ENCODE measurements at regions not wholly inside any gene's neighbourhood (a gene's known extent, or its start where the extent isn't known, plus 50 kb on each side); places are given as distances from the start of the nearest gene placed in this dataset.
"Not testable (repeated sequence)": the region's sequence is repeated elsewhere in the genome, so short reads cannot be mapped to it uniquely, and the experiment has no call there.

DNA sequence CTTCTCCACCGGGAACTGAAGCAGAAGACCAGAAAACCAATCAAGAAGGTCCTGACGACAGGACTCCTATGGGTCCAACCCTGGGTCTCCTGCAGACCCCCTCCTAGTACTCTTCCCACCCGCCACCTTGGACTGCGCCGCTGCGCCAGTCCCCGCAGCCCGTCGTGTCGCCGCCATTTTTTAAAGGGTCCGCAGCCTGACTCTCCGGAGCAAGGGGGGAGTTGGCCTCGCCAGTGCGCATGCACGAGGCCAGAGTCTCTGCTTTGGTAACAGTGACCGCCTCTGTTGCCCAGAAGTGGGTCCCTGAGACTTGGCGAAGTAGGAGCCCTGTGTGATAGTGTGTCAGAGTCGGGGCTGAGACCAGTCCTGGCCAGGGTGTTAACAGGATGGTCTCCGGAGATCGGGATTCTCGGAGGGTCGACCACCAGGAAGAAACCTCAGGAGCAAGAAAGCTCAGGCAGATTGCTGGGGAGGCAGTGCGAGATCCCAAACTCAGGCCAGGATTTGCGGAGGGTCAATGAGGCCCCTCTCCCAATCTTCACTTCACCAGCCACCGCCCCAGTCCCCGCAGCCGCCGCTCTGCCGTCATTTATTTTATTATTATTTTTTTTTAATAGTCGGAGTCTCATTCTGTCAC is 612.5 kb downstream of the KCNJ18 start:
- DNase-seq (ENCODE audit: low read depth, low spot score), result no peak
- peaks cover 3% of the 10 kb centered on the region for H3K36me3 Mint-ChIP-seq (ENCODE audit: low read depth)
- no peaks in the 10 kb centered on the region for H3K27me3 Mint-ChIP-seq (ENCODE audit: low read depth)
- no peaks in the 10 kb centered on the region for H3K4me1 Mint-ChIP-seq
- no peak overlapping the region for H3K27ac Mint-ChIP-seq (ENCODE audit: unreplicated experiment)
- H3K4me3 Mint-ChIP-seq, result no peak overlapping the region
- peaks cover 3% of the 10 kb centered on the region for H3K9me3 Mint-ChIP-seq
- TF ChIP-seq, protein P1, sequence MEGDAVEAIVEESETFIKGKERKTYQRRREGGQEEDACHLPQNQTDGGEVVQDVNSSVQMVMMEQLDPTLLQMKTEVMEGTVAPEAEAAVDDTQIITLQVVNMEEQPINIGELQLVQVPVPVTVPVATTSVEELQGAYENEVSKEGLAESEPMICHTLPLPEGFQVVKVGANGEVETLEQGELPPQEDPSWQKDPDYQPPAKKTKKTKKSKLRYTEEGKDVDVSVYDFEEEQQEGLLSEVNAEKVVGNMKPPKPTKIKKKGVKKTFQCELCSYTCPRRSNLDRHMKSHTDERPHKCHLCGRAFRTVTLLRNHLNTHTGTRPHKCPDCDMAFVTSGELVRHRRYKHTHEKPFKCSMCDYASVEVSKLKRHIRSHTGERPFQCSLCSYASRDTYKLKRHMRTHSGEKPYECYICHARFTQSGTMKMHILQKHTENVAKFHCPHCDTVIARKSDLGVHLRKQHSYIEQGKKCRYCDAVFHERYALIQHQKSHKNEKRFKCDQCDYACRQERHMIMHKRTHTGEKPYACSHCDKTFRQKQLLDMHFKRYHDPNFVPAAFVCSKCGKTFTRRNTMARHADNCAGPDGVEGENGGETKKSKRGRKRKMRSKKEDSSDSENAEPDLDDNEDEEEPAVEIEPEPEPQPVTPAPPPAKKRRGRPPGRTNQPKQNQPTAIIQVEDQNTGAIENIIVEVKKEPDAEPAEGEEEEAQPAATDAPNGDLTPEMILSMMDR (conservative IDR thresholded peaks at IDR 0.05), result no peak

- Mint-ChIP-seq H3K4me3 (no peak overlapping the region), H3K36me3 (ENCODE audit: low read depth) (peaks cover 7% of the 10 kb centered on the region), H3K27ac (ENCODE audit: unreplicated experiment) (no peak overlapping the region), H3K27me3 (ENCODE audit: low read depth) (no peaks in the 10 kb centered on the region), H3K9me3 (peaks cover 8% of the 10 kb centered on the region), H3K4me1 (no peaks in the 10 kb centered on the region)
- no peak for DNase-seq (ENCODE audit: low read depth, low spot score)
- TF ChIP-seq, protein P1 (conservative IDR thresholded peaks at IDR 0.05), result no peak
Observed at GRCh38 chr17:22305356-22306071, 613.2 kb downstream of the KCNJ18 start.

DNA sequence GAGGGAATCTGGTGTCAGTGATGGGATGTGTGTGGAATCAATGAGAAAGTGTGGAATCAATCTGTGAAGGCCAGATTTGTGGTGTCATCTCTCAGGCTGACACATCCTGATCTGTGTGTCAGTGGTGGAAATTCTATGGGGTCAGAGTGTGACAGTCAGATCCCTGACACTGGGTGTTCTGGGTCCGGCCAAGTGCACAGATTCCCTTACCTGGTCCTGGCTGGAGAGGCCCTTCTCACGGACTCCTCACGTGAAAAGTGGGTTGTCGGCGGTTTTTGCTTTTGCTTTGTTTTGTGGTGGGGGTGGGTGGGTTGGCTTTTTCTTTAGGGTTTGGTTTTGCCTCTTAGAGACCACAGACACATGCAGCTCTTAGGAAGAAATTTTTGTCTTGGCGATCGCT is 618.0 kb downstream of the KCNJ18 start:
- DNase-seq (ENCODE audit: low read depth, low spot score); H3K36me3 Mint-ChIP-seq (ENCODE audit: low read depth); H3K4me1 Mint-ChIP-seq; H3K27me3 Mint-ChIP-seq (ENCODE audit: low read depth); H3K4me3 Mint-ChIP-seq; H3K27ac Mint-ChIP-seq (ENCODE audit: unreplicated experiment); H3K9me3 Mint-ChIP-seq: not testable (repeated sequence)

- Mint-ChIP-seq H3K4me3 (no peak overlapping the region), H3K36me3 (ENCODE audit: low read depth) (peaks cover 7% of the 10 kb centered on the region), H3K27ac (ENCODE audit: unreplicated experiment) (no peak overlapping the region), H3K4me1 (no peaks in the 10 kb centered on the region), H3K9me3 (peaks cover 8% of the 10 kb centered on the region), H3K27me3 (ENCODE audit: low read depth) (no peaks in the 10 kb centered on the region)
- TF ChIP-seq, protein P1 (conservative IDR thresholded peaks at IDR 0.05), result no peak
- DNase-seq (ENCODE audit: low read depth, low spot score), result no peak
Observed at GRCh38 chr17:22310717-22311686, 618.7 kb downstream of the KCNJ18 start.

DNA sequence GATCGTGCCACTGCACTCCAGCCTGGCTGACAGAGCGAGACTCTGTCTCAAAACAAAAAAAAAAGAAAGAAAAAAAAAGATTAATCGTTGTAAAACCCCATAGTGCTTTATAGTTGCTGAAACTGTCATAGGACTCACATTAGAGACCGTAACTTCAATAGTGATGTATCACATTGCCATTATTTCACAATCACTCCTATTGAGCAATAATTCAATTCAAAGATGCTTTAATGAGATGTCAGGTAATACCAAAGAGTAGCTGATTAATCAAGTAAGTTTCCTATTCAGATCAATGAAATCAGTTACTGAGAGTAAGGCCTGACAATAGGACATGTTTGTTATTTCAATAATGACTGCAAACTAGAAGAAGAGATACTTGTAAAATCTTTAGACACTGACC is 628.7 kb downstream of the KCNJ18 start:
- H3K9me3 Mint-ChIP-seq, result peaks cover 13% of the 10 kb centered on the region
- H3K36me3 Mint-ChIP-seq (ENCODE audit: low read depth); H3K27ac Mint-ChIP-seq (ENCODE audit: unreplicated experiment); H3K4me3 Mint-ChIP-seq; DNase-seq (ENCODE audit: low read depth, low spot score); H3K27me3 Mint-ChIP-seq (ENCODE audit: low read depth); H3K4me1 Mint-ChIP-seq: not testable (repeated sequence)

GRCh38 chr17:22322893-22323550 is 630.7 kb downstream of the KCNJ18 start:
- not testable (repeated sequence) for H3K4me3 Mint-ChIP-seq; DNase-seq (ENCODE audit: low read depth, low spot score); H3K27ac Mint-ChIP-seq (ENCODE audit: unreplicated experiment); H3K27me3 Mint-ChIP-seq (ENCODE audit: low read depth); H3K4me1 Mint-ChIP-seq; H3K36me3 Mint-ChIP-seq (ENCODE audit: low read depth)
- peaks cover 13% of the 10 kb centered on the region for H3K9me3 Mint-ChIP-seq

Measured in neural crest cell (in vitro differentiated cells).